Glomerular visceral epithelial cell (primary cell): ENCODE measurements at regions not wholly inside any gene's neighbourhood (a gene's known extent, or its start where the extent isn't known, plus 50 kb on each side); places are given as distances from the start of the nearest gene placed in this dataset.

ENCODE experiments used
- DNase-seq: peaks from one replicate; pipeline ENCODE4 v3.0.0-alpha.2; 2016; ENCODE audit errors: extremely low spot score

GRCh38 chr20:58091810-58092209 is 136.6 kb downstream of the ANKRD60 start:
- DNase-seq: no peak

GRCh38 chr20:58090161-58090560 is 138.3 kb downstream of the ANKRD60 start:
- DNase-seq: no peak

- DNase-seq: no peak
These were observed 139.8 kb downstream of the ANKRD60 start for GRCh38 chr20:58088625-58089024.

GRCh38 chr20:58088105-58088504 is 140.3 kb downstream of the ANKRD60 start:
- no peak for DNase-seq

- DNase-seq: no peak
These were observed 140.9 kb downstream of the ANKRD60 start for GRCh38 chr20:58087562-58087858.

- DNase-seq: peak; percentile 51
These were observed 141.5 kb downstream of the ANKRD60 start for GRCh38 chr20:58086763-58087561.

GRCh38 chr20:58084966-58085365 is 143.5 kb downstream of the ANKRD60 start:
- DNase-seq: no peak

GRCh38 chr20:58084566-58084965 is 143.9 kb downstream of the ANKRD60 start:
- no peak for DNase-seq

- DNase-seq: no peak
These were observed 146.6 kb downstream of the ANKRD60 start for GRCh38 chr20:58081846-58082245.

GRCh38 chr20:58078741-58079522 is 149.5 kb downstream of the ANKRD60 start:
- DNase-seq: no peak

- DNase-seq: no peak
These were observed 151.2 kb downstream of the ANKRD60 start for GRCh38 chr20:58077282-58077681.

GRCh38 chr20:58076405-58076804 is 152.0 kb downstream of the ANKRD60 start:
- no peak for DNase-seq

- DNase-seq: no peak
These were observed 152.7 kb downstream of the ANKRD60 start for GRCh38 chr20:58075586-58076345.

GRCh38 chr20:58073945-58074856 is 154.3 kb downstream of the ANKRD60 start:
- DNase-seq: no peak

- no peak for DNase-seq
These were observed 155.5 kb downstream of the ANKRD60 start for GRCh38 chr20:58072695-58073671.

- no peak for DNase-seq
These were observed 156.5 kb downstream of the ANKRD60 start for GRCh38 chr20:58071991-58072390.

GRCh38 chr20:58071298-58071697 is 157.2 kb downstream of the ANKRD60 start:
- no peak for DNase-seq

GRCh38 chr20:58070664-58071196 is 157.7 kb downstream of the ANKRD60 start:
- no peak for DNase-seq

GRCh38 chr20:58069796-58070663 is 158.4 kb downstream of the ANKRD60 start:
- DNase-seq: no peak
